SU-DHL-6 (cell line): ENCODE measurements at regions not wholly inside any gene's neighbourhood (a gene's known extent, or its start where the extent isn't known, plus 50 kb on each side); places are given as distances from the start of the nearest gene placed in this dataset.

Source experiments
- H2AFZ ChIP-seq: fragments of 200-600 bp; sonication (generic); 2 replicates; pipeline ENCODE4 v1.6.1; 2014; ENCODE audit warnings: low read depth, mild to moderate bottlenecking, moderate library complexity, mixed read lengths, antibody characterized with exemption, low read length; ENCODE audit not compliant: severe bottlenecking
- H3F3A ChIP-seq: fragments of 200-600 bp; shearing (Covaris generic); 2 replicates; pipeline ENCODE4 v1.6.0; 2016; ENCODE audit warnings: antibody characterized with exemption, mild to moderate bottlenecking; ENCODE audit not compliant: insufficient read depth
- H3K27ac ChIP-seq: fragments of 200-600 bp; sonication (generic); 2 replicates; pipeline ENCODE4 v1.5.1; 2016; ENCODE audit warnings: low read depth, mild to moderate bottlenecking, low read length, moderate library complexity, mixed read lengths
- H3K27me3 ChIP-seq: fragments of 200-600 bp; sonication (generic), shearing (Covaris generic); 2 replicates; pipeline ENCODE4 v1.6.0; 2014; ENCODE audit warnings: mild to moderate bottlenecking, low read length
- H3K36me3 ChIP-seq: fragments of 200-600 bp; sonication (generic); 2 replicates; pipeline ENCODE4 v1.6.1; 2014; ENCODE audit warnings: mild to moderate bottlenecking, low read length, mixed read lengths
- H3K4me2 ChIP-seq: fragments of 300-600, 200-600 bp; shearing (Covaris generic), sonication (generic); 2 replicates; pipeline ENCODE4 v1.6.0; 2014; ENCODE audit warnings: low read length, low read depth, mild to moderate bottlenecking; ENCODE audit not compliant: poor library complexity, severe bottlenecking
- H3K4me3 ChIP-seq: fragments of 200-600 bp; sonication (generic); 2 replicates; pipeline ENCODE4 v1.5.1; 2014; ENCODE audit warnings: antibody characterized with exemption, low read length, mild to moderate bottlenecking, mixed read lengths; ENCODE audit not compliant: insufficient read depth, poor library complexity, severe bottlenecking
- H3K79me2 ChIP-seq: fragments of 200-600 bp; sonication (generic); 2 replicates; pipeline ENCODE4 v1.6.1; 2014; ENCODE audit warnings: mild to moderate bottlenecking, low read length, moderate library complexity; ENCODE audit not compliant: insufficient read depth
- H3K9ac ChIP-seq: fragments of 200-600 bp; sonication (generic); 2 replicates; pipeline ENCODE4 v1.7.0; 2014; ENCODE audit warnings: mild to moderate bottlenecking, low read length
- H3K9me2 ChIP-seq: fragments of 200-600 bp; sonication (generic); replicated peaks from 2 replicates; pipeline ENCODE4 v1.6.1; 2014; ENCODE audit warnings: low read length; ENCODE audit not compliant: insufficient read depth
- H3K9me3 ChIP-seq: fragments of 200-600 bp; sonication (generic); 2 replicates; pipeline ENCODE4 v1.6.1; 2014; ENCODE audit warnings: low read length, mixed read lengths; ENCODE audit not compliant: insufficient read depth
- H4K20me1 ChIP-seq: fragments of 200-600 bp; sonication (generic); 2 replicates; pipeline ENCODE4 v1.6.1; 2014; ENCODE audit warnings: low read depth, mild to moderate bottlenecking, antibody characterized with exemption, low read length, moderate library complexity, mixed read lengths
- EZH2phosphoT487 ChIP-seq: fragments of 200-600 bp; sonication (generic), shearing (Covaris generic); conservative IDR thresholded peaks from 2 replicates; pipeline ENCODE4 v1.6.1; 2018; ENCODE audit warnings: mild to moderate bottlenecking, antibody characterized with exemption, low read length, moderate library complexity, mixed read lengths
- TF ChIP-seq, protein P1 (sequence below): fragments of 200-600 bp; sonication (generic); IDR thresholded peaks from one replicate; pipeline ENCODE4 v1.5.1; 2017; ENCODE audit warnings: antibody characterized with exemption, mild to moderate bottlenecking, low read length, moderate library complexity; ENCODE audit not compliant: insufficient read depth, poor library complexity, severe bottlenecking

DNA sequence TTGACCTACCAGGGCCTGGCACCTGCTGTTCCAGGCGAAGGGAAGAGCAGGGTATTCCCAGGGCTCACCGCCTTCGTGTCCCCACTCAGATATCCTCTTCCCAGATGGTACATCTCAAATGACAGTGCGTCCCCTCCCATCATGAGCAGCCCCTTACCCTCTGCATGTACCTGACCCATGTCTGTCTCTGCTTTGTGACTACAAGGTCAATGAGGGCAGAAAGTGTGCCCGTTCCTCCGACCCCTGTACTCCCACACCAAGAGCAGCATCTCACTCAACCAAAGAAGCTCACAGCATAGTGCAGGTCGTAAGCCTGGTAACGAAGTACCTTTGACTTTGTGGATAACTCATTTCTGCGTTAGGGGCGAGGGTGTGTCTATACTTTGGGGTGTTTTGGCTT is 142.6 kb downstream of the KATNIP start:
- no peaks in the 10 kb centered on the region for H3K79me2 ChIP-seq

DNA sequence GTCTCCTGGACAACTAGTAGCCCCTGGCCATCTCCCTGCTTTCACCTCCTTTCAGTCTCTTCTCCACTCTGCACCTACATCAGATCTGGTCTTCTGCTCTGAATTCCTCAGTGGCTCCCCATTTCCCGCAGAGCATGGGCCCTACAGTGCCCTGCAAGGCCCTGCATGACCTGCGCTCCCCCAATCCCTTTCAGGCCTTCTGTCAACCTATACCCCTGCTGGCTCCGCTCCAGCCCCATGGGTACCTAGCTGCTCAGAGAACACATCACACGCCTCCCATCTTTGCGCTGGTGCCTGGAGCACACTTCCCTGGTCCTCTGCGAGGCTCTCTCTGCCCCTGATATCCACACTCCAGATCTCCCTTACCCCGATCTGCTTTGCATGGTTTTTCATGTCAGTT is 145.2 kb downstream of the KATNIP start:
- Histone ChIP-seq H3K9me2 (no peaks in the 10 kb centered on the region), H2AFZ (no peak overlapping the region), H3K27me3 (no peaks in the 10 kb centered on the region), H3F3A (no peaks in the 10 kb centered on the region), H3K9me3 (no peaks in the 10 kb centered on the region), H3K36me3 (no peaks in the 10 kb centered on the region), H3K4me3 (no peak overlapping the region), H3K9ac (no peak overlapping the region), H4K20me1 (no peaks in the 10 kb centered on the region), H3K4me2 (no peak overlapping the region), H3K79me2 (no peaks in the 10 kb centered on the region), H3K27ac (no peak overlapping the region)
- TF ChIP-seq, protein P1, sequence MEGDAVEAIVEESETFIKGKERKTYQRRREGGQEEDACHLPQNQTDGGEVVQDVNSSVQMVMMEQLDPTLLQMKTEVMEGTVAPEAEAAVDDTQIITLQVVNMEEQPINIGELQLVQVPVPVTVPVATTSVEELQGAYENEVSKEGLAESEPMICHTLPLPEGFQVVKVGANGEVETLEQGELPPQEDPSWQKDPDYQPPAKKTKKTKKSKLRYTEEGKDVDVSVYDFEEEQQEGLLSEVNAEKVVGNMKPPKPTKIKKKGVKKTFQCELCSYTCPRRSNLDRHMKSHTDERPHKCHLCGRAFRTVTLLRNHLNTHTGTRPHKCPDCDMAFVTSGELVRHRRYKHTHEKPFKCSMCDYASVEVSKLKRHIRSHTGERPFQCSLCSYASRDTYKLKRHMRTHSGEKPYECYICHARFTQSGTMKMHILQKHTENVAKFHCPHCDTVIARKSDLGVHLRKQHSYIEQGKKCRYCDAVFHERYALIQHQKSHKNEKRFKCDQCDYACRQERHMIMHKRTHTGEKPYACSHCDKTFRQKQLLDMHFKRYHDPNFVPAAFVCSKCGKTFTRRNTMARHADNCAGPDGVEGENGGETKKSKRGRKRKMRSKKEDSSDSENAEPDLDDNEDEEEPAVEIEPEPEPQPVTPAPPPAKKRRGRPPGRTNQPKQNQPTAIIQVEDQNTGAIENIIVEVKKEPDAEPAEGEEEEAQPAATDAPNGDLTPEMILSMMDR: no peak
- no peak for TF ChIP-seq EZH2phosphoT487

More for the DNA sequence above, 142.6 kb downstream of the KATNIP start:
- H3F3A ChIP-seq: no peaks in the 10 kb centered on the region
- TF ChIP-seq, protein P1: no peak
- no peak for TF ChIP-seq EZH2phosphoT487
- no peaks in the 10 kb centered on the region for H3K27me3 ChIP-seq
- no peak overlapping the region for H3K27ac ChIP-seq
- no peaks in the 10 kb centered on the region for H3K9me3 ChIP-seq
- H3K9me2 ChIP-seq: no peaks in the 10 kb centered on the region
- H3K9ac ChIP-seq: no peak overlapping the region
- H3K4me3 ChIP-seq: no peak overlapping the region
- no peaks in the 10 kb centered on the region for H3K36me3 ChIP-seq
- no peaks in the 10 kb centered on the region for H4K20me1 ChIP-seq
- H2AFZ ChIP-seq: no peak overlapping the region
- H3K4me2 ChIP-seq: no peak overlapping the region

DNA sequence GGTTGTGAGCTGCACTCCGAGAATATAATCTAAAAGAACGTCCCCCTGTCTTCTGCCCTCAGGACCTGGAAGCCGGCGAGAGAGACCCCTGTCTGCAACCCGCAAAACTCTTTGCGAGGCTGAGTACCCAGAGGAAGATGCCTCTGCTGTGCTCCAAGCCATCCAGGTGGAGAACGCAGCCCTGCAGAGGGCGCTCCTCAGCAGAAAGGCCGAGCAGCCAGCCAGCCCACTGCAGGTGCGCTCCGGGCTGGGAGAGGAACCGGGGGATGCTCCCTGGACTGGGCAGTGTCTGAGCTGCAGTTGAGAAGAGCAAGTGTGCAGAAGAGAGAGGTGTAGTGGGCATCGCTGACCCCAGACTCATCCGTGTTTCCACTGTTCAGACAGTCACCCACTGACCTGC is 148.3 kb downstream of the KATNIP start:
- H3K4me2 ChIP-seq: no peak overlapping the region
- TF ChIP-seq, protein P1: peak; percentile 35
- no peak for TF ChIP-seq EZH2phosphoT487
- no peaks in the 10 kb centered on the region for H3K79me2 ChIP-seq
- no peak overlapping the region for H3K27ac ChIP-seq
- no peaks in the 10 kb centered on the region for H4K20me1 ChIP-seq
- no peak overlapping the region for H2AFZ ChIP-seq
- no peaks in the 10 kb centered on the region for H3K36me3 ChIP-seq
- H3K9me2 ChIP-seq: no peaks in the 10 kb centered on the region
- H3K4me3 ChIP-seq: no peak overlapping the region
- H3F3A ChIP-seq: no peaks in the 10 kb centered on the region
- H3K9me3 ChIP-seq: no peaks in the 10 kb centered on the region
- no peak overlapping the region for H3K9ac ChIP-seq
- no peaks in the 10 kb centered on the region for H3K27me3 ChIP-seq
